Natural killer cell treated with Interleukin-12 subunit alpha and Interleukin-12 subunit beta and Interleukin-15 and Interleukin-18, amount 100 ng/mL, for 72 hours (primary cell): ENCODE measurements at regions not wholly inside any gene's neighbourhood (a gene's known extent, or its start where the extent isn't known, plus 50 kb on each side); places are given as distances from the start of the nearest gene placed in this dataset.
"Not testable (repeated sequence)": the region's sequence is repeated elsewhere in the genome, so short reads cannot be mapped to it uniquely, and the experiment has no call there.

Experiments
- ATAC-seq, 2 donors: fragments of 150-1000 bp; cut with Tn5 transposase in 1 of 2; sonication (Bioruptor Pico), chemical (Tn5 transposase) in 1 of 2; 2 replicates each; pipeline ENCODE4 v1.10.0; 2021
- DNase-seq: peaks from one replicate; pipeline ENCODE4 v3.0.0; 2022; ENCODE audit warnings: low spot score
- H3K27ac Mint-ChIP-seq, 2 donors: 1 replicate in 1 of 2; 2 replicates in 1 of 2; pipeline ENCODE4 v1.8.0; 2022; ENCODE audit warnings: mixed read lengths in 2 of 2, mild to moderate bottlenecking in 1 of 2, moderate library complexity in 1 of 2
- H3K27me3 Mint-ChIP-seq, 2 donors: 1 replicate in 1 of 2; 2 replicates in 1 of 2; pipeline ENCODE4 v1.8.0; 2022; ENCODE audit warnings: mixed read lengths in 2 of 2
- H3K36me3 Mint-ChIP-seq: one replicate; pipeline ENCODE4 v1.8.0; 2022; ENCODE audit warnings: mixed read lengths
- H3K4me1 Mint-ChIP-seq, 2 donors: 1 replicate in 1 of 2; 2 replicates in 1 of 2; pipeline ENCODE4 v1.8.0; 2022; ENCODE audit warnings: low read depth in 2 of 2, mixed read lengths in 2 of 2, mild to moderate bottlenecking in 1 of 2
- H3K4me3 Mint-ChIP-seq: one replicate; pipeline ENCODE4 v1.8.0; 2022; ENCODE audit warnings: mixed read lengths
- H3K9me3 Mint-ChIP-seq: 2 replicates; pipeline ENCODE4 v1.8.0; 2022; ENCODE audit warnings: mixed read lengths

- ATAC-seq (no peak), DNase-seq (no peak)
- peaks cover 36 to 52% of the 10 kb centered on the region in 2 donors for H3K27me3 Mint-ChIP-seq
- no peaks in the 10 kb centered on the region for H3K36me3 Mint-ChIP-seq
- no peaks in the 10 kb centered on the region for H3K9me3 Mint-ChIP-seq
- H3K4me3 Mint-ChIP-seq = no peak overlapping the region
- H3K4me1 Mint-ChIP-seq = peaks cover 0 to 2% of the 10 kb centered on the region in 2 donors
- H3K27ac Mint-ChIP-seq = no peak overlapping the region
These were observed 103.2 kb upstream of the SLC25A33 start for GRCh38 chr1:9435854-9436640.

- ATAC-seq (no peak), DNase-seq (no peak)
- no peaks in the 10 kb centered on the region for H3K36me3 Mint-ChIP-seq
- no peak overlapping the region for H3K27ac Mint-ChIP-seq
- H3K4me1 Mint-ChIP-seq = peaks cover 0 to 2% of the 10 kb centered on the region in 2 donors
- no peaks in the 10 kb centered on the region for H3K9me3 Mint-ChIP-seq
- no peak overlapping the region for H3K4me3 Mint-ChIP-seq
- peaks cover 37 to 57% of the 10 kb centered on the region in 2 donors for H3K27me3 Mint-ChIP-seq
These were observed 101.3 kb upstream of the SLC25A33 start for GRCh38 chr1:9437961-9438430.

- Mint-ChIP-seq H3K27me3 (peaks cover 36 to 62% of the 10 kb centered on the region in 2 donors), H3K36me3 (no peaks in the 10 kb centered on the region), H3K9me3 (no peaks in the 10 kb centered on the region), H3K4me3 (no peak overlapping the region), H3K4me1 (peaks cover 0 to 2% of the 10 kb centered on the region in 2 donors), H3K27ac (no peak overlapping the region)
- ATAC-seq (no peak), DNase-seq (no peak)
These were observed 100.7 kb upstream of the SLC25A33 start for GRCh38 chr1:9438431-9439073.

GRCh38 chr1:9439074-9439761 lies 100.0 kb upstream of the SLC25A33 start:
- H3K9me3 Mint-ChIP-seq = no peaks in the 10 kb centered on the region
- no peak for DNase-seq
- no peaks in the 10 kb centered on the region for H3K36me3 Mint-ChIP-seq
- peak in 1 of 2 donors; percentile 36 for ATAC-seq
- H3K4me3 Mint-ChIP-seq = no peak overlapping the region
- H3K27ac Mint-ChIP-seq = no peak overlapping the region
- H3K4me1 Mint-ChIP-seq = peaks cover 0 to 2% of the 10 kb centered on the region in 2 donors
- peaks cover 36 to 62% of the 10 kb centered on the region in 2 donors for H3K27me3 Mint-ChIP-seq

DNA sequence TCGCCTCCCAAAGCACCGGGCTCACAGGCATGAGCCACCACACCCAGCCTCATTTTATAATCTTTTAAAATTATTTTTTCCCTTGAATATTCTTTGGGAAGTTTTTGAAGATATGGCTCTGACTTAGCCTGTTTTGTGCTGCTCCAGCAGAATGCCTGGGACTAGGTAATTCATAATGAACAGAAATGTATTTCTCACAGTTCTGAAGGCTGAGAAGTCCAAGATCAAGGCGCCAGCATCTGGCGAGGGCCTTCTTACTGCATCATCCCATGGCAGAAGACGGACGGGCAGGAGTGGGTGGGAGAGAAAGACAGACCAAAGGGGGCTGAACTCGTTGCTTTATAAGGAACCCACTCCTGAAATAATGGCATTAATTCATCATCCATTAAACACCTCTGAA lies 99.0 kb upstream of the SLC25A33 start:
- DNase-seq (no peak), ATAC-seq (no peak)
- H3K27me3 Mint-ChIP-seq = peaks cover 30 to 54% of the 10 kb centered on the region in 2 donors
- H3K4me3 Mint-ChIP-seq = no peak overlapping the region
- no peak overlapping the region for H3K27ac Mint-ChIP-seq
- H3K36me3 Mint-ChIP-seq = no peaks in the 10 kb centered on the region
- peaks cover 0 to 2% of the 10 kb centered on the region in 2 donors for H3K4me1 Mint-ChIP-seq
- no peaks in the 10 kb centered on the region for H3K9me3 Mint-ChIP-seq

- H3K4me1 Mint-ChIP-seq = peaks cover 0 to 2% of the 10 kb centered on the region in 2 donors
- peaks cover 27 to 49% of the 10 kb centered on the region in 2 donors for H3K27me3 Mint-ChIP-seq
- H3K4me3 Mint-ChIP-seq = no peak overlapping the region
- no peaks in the 10 kb centered on the region for H3K36me3 Mint-ChIP-seq
- no peaks in the 10 kb centered on the region for H3K9me3 Mint-ChIP-seq
- H3K27ac Mint-ChIP-seq = no peak overlapping the region
- ATAC-seq (no peak), DNase-seq (no peak)
These were observed 98.5 kb upstream of the SLC25A33 start for GRCh38 chr1:9440763-9441194.

GRCh38 chr1:9441451-9442133 lies 97.7 kb upstream of the SLC25A33 start:
- peaks cover 28 to 46% of the 10 kb centered on the region in 2 donors for H3K27me3 Mint-ChIP-seq
- no peak for DNase-seq
- no peaks in the 10 kb centered on the region for H3K9me3 Mint-ChIP-seq
- no peak overlapping the region for H3K27ac Mint-ChIP-seq
- H3K36me3 Mint-ChIP-seq = no peaks in the 10 kb centered on the region
- peaks cover 0 to 2% of the 10 kb centered on the region in 2 donors for H3K4me1 Mint-ChIP-seq
- H3K4me3 Mint-ChIP-seq = no peak overlapping the region
- ATAC-seq = no peak

GRCh38 chr1:9442278-9442846 lies 96.9 kb upstream of the SLC25A33 start:
- ATAC-seq (no peak), DNase-seq (no peak)
- no peaks in the 10 kb centered on the region for H3K9me3 Mint-ChIP-seq
- peaks cover 29 to 43% of the 10 kb centered on the region in 2 donors for H3K27me3 Mint-ChIP-seq
- H3K4me1 Mint-ChIP-seq = peaks cover 0 to 2% of the 10 kb centered on the region in 2 donors
- H3K4me3 Mint-ChIP-seq = no peak overlapping the region
- H3K27ac Mint-ChIP-seq = no peak overlapping the region
- H3K36me3 Mint-ChIP-seq = no peaks in the 10 kb centered on the region

DNA sequence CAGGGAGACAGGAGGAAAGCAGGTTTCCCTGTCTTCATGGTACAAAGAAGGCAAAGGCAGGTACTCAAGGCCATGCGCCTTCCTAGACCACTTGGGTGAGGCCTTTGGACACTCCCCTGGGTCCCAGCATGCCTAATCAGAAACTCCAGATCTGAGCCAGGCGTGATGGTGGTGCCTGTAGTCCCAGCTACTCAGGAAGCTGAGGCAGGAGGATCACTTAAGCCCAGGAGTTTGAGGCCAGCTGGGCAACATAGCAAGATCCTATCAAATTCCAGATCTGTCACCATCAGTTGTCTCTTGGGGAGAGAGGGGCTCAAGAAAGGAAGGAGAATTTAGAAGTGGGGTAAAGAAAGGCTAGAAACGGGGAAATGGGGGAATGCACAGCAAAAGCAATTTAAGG lies 96.3 kb upstream of the SLC25A33 start:
- Mint-ChIP-seq H3K27me3 (peaks cover 28 to 37% of the 10 kb centered on the region in 2 donors), H3K4me1 (peaks cover 0 to 2% of the 10 kb centered on the region in 2 donors), H3K27ac (no peak overlapping the region), H3K9me3 (no peaks in the 10 kb centered on the region), H3K36me3 (no peaks in the 10 kb centered on the region), H3K4me3 (no peak overlapping the region)
- ATAC-seq = no peak
- no peak for DNase-seq

GRCh38 chr1:9443913-9444445 lies 95.3 kb upstream of the SLC25A33 start:
- no peak overlapping the region for H3K4me3 Mint-ChIP-seq
- DNase-seq (no peak), ATAC-seq (no peak)
- H3K36me3 Mint-ChIP-seq = no peaks in the 10 kb centered on the region
- no peak overlapping the region for H3K27ac Mint-ChIP-seq
- H3K9me3 Mint-ChIP-seq = no peaks in the 10 kb centered on the region
- peaks cover 0 to 2% of the 10 kb centered on the region in 2 donors for H3K4me1 Mint-ChIP-seq
- H3K27me3 Mint-ChIP-seq = peaks cover 27 to 28% of the 10 kb centered on the region in 2 donors

GRCh38 chr1:9444532-9444931 lies 94.7 kb upstream of the SLC25A33 start:
- no peaks in the 10 kb centered on the region for H3K9me3 Mint-ChIP-seq
- no peak for ATAC-seq
- peaks cover 23 to 24% of the 10 kb centered on the region in 2 donors for H3K27me3 Mint-ChIP-seq
- H3K4me3 Mint-ChIP-seq = no peak overlapping the region
- peaks cover 0 to 2% of the 10 kb centered on the region in 2 donors for H3K4me1 Mint-ChIP-seq
- DNase-seq = no peak
- no peaks in the 10 kb centered on the region for H3K36me3 Mint-ChIP-seq
- no peak overlapping the region for H3K27ac Mint-ChIP-seq

DNA sequence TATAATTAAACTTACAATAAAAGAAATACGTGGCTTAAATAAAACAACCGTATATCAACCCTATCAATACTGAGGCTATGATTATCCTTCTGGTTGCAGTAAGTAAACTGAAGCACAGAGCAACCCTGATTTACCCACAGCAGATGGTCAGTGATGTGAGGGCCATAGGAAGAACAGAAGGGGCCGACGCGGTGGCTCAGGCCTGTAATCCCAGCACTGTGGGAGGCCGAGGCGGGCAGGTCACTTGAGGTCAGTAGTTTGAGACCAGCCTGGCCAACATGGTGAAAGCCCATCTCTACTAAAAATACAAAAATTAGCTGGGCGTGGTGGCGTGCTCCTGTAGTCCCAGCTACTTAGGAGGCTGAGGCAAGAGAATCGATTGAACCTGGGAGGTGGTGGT lies 94.2 kb upstream of the SLC25A33 start:
- H3K27ac Mint-ChIP-seq, H3K9me3 Mint-ChIP-seq, DNase-seq, H3K36me3 Mint-ChIP-seq, H3K4me3 Mint-ChIP-seq, ATAC-seq, H3K4me1 Mint-ChIP-seq: not testable (repeated sequence)
- peaks cover 19 to 22% of the 10 kb centered on the region in 2 donors for H3K27me3 Mint-ChIP-seq
